GM18526 (cell line): ENCODE measurements at regions not wholly inside any gene's neighbourhood (a gene's known extent, or its start where the extent isn't known, plus 50 kb on each side); places are given as distances from the start of the nearest gene placed in this dataset.

Experiments used
- POLR2A ChIP-seq: IDR thresholded peaks from 3 replicates; pipeline ENCODE4 v1.6.1; 2011; ENCODE audit not compliant: insufficient read length; ENCODE audit errors: extremely low read depth

GRCh38 chr20:48455651-48456365, 372.0 kb downstream of the PREX1 start:
- no peak for TF ChIP-seq POLR2A

GRCh38 chr20:48454671-48455490, 372.9 kb downstream of the PREX1 start:
- TF ChIP-seq POLR2A, result no peak

GRCh38 chr20:48453477-48454093, 374.2 kb downstream of the PREX1 start:
- no peak for TF ChIP-seq POLR2A

GRCh38 chr20:48451401-48451800, 376.4 kb downstream of the PREX1 start:
- no peak for TF ChIP-seq POLR2A

- no peak for TF ChIP-seq POLR2A
Observed at GRCh38 chr20:48448666-48449600, 378.9 kb downstream of the PREX1 start.

- no peak for TF ChIP-seq POLR2A
Observed at GRCh38 chr20:48447456-48447855, 380.3 kb downstream of the PREX1 start.

GRCh38 chr20:48445827-48446226, 382.0 kb downstream of the PREX1 start:
- no peak for TF ChIP-seq POLR2A

GRCh38 chr20:48444249-48444648, 383.6 kb downstream of the PREX1 start:
- TF ChIP-seq POLR2A, result no peak

GRCh38 chr20:48440916-48441315, 386.9 kb downstream of the PREX1 start:
- no peak for TF ChIP-seq POLR2A

- no peak for TF ChIP-seq POLR2A
Observed at GRCh38 chr20:48437146-48437545, 390.7 kb downstream of the PREX1 start.

- no peak for TF ChIP-seq POLR2A
Observed at GRCh38 chr20:48433178-48433577, 394.6 kb downstream of the PREX1 start.

GRCh38 chr20:48432494-48432832, 395.3 kb downstream of the PREX1 start:
- TF ChIP-seq POLR2A, result no peak

GRCh38 chr20:48431653-48432493, 395.9 kb downstream of the PREX1 start:
- no peak for TF ChIP-seq POLR2A

- TF ChIP-seq POLR2A, result no peak
Observed at GRCh38 chr20:48426630-48427029, 401.2 kb downstream of the PREX1 start.
